ENCODE measurements at regions not wholly inside any gene's neighbourhood (a gene's known extent, or its start where the extent isn't known, plus 50 kb on each side); places are given as distances from the start of the nearest gene placed in this dataset.

DNA sequence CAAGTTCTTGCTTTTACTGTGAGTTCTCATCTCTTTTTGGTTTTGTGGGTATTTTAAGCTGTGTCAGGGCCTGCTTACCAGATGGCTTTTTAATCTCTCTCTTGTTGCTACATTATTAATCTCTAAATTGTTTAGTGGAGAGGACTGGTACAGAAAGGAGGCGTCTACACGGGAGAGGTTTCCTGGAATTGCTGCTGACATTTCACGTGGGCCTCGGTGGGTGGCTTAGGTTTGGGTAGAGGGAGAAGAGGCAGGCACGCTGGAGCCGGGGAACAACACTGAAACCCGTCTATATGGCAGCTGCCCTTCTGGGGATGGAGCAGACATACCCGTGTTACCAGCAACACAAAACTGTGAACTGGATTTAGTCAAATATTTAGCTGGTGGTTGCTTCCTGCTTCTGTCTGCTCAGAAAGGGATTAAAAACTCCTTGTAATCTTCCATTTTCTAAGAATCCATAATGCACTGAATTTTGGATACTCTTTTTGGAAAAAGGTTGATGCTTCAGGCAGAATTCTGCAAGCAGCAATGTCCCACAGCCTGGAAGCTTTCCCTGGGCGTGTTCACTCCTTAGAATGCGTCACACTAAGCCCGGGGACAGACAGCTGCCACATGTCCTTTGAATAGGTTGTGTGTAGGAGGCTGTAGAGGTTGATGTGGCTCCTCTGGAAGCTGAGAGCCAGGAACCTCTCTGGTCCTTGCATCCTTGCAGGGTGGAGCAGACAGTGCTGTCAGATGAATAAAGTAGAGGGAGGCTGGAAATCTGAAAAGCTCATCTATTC, 199.8 kb upstream of the GATB start:
- H3K27ac ChIP-seq (ENCODE audit: extremely low read depth, low read depth, low read length), result no peak overlapping the region
- ChIA-PET POLR2A (no interaction called here), CTCF (interaction anchor here (0.7 kb wide), 1 partner anchor 194 kb away, joined by 3 read pairs; no protein-coding TSS in a partner anchor)
- H3K9me3 ChIP-seq (ENCODE audit: control insufficient read depth, insufficient read depth, low read depth, low read length), result no peaks in the 10 kb centered on the region
- no peak overlapping the region for H3K4me3 ChIP-seq (ENCODE audit: low read depth, low read length)
- H3K4me1 ChIP-seq (ENCODE audit: control insufficient read depth, insufficient read depth, low read length), result no peaks in the 10 kb centered on the region
- H3K36me3 ChIP-seq (ENCODE audit: control insufficient read depth in 2 of 2, insufficient read depth in 1 of 2, low read length in 2 of 2), result no peaks in the 10 kb centered on the region
- TF ChIP-seq ZNF10 (tag by site-specific recombination; IDR thresholded peaks at IDR 0.05) (no peak), ZNF629 (tag by site-specific recombination; IDR thresholded peaks at IDR 0.05) (no peak)
- TF ChIP-seq, protein P1, sequence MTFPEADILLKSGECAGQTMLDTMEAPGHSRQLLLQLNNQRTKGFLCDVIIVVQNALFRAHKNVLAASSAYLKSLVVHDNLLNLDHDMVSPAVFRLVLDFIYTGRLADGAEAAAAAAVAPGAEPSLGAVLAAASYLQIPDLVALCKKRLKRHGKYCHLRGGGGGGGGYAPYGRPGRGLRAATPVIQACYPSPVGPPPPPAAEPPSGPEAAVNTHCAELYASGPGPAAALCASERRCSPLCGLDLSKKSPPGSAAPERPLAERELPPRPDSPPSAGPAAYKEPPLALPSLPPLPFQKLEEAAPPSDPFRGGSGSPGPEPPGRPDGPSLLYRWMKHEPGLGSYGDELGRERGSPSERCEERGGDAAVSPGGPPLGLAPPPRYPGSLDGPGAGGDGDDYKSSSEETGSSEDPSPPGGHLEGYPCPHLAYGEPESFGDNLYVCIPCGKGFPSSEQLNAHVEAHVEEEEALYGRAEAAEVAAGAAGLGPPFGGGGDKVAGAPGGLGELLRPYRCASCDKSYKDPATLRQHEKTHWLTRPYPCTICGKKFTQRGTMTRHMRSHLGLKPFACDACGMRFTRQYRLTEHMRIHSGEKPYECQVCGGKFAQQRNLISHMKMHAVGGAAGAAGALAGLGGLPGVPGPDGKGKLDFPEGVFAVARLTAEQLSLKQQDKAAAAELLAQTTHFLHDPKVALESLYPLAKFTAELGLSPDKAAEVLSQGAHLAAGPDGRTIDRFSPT (tag by site-specific recombination; IDR thresholded peaks at IDR 0.05), result no peak

DNA sequence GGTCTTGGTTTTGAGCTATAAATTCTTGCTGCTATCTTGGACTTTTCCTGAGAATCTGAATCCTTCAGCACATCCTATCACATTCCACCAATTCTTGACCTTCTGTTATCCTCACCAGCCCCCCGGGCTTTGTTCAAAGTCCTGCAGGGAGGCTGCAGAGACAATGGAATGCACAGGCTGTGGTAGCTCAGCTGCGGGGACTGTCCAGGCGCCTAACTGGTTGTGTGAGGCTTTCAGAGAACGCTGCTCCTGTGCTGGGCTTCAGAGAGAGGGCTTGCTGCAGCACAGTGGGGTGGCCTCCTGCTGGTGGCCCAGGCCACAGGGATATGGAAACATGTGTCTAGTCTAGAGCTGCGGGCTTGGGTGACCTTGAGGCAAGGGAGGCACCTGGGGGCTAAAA, 196.3 kb upstream of the GATB start:
- no peaks in the 10 kb centered on the region for H3K9me3 ChIP-seq (ENCODE audit: control insufficient read depth, insufficient read depth, low read depth, low read length)
- no peaks in the 10 kb centered on the region for H3K4me1 ChIP-seq (ENCODE audit: control insufficient read depth, insufficient read depth, low read length)
- no peaks in the 10 kb centered on the region for H3K36me3 ChIP-seq (ENCODE audit: control insufficient read depth in 2 of 2, insufficient read depth in 1 of 2, low read length in 2 of 2)
- no peak overlapping the region for H3K27ac ChIP-seq (ENCODE audit: extremely low read depth, low read depth, low read length)
- TF ChIP-seq ZNF791 (tag by site-specific recombination; IDR thresholded peaks at IDR 0.05) (no peak), ZNF544 (tag by site-specific recombination; IDR thresholded peaks at IDR 0.05) (no peak), ZBTB20 (tag by site-specific recombination; IDR thresholded peaks at IDR 0.05) (no peak), ZNF114 (tag by site-specific recombination; IDR thresholded peaks at IDR 0.05) (no peak), ZNF155 (tag by site-specific recombination; IDR thresholded peaks at IDR 0.05) (no peak), ZNF202 (tag by site-specific recombination; IDR thresholded peaks at IDR 0.05; ENCODE audit: borderline replicate concordance) (no peak), KLF9 (tag by site-specific recombination; IDR thresholded peaks at IDR 0.05; ENCODE audit: low read depth) (no peak), YY1 (tag by site-specific recombination; IDR thresholded peaks at IDR 0.05) (no peak), ZNF37A (tag by site-specific recombination; IDR thresholded peaks at IDR 0.05) (no peak), ZNF19 (tag by site-specific recombination; IDR thresholded peaks at IDR 0.05; ENCODE audit: low read depth) (no peak), ZFP37 (tag by site-specific recombination; IDR thresholded peaks at IDR 0.05) (no peak)
- TF ChIP-seq, protein P2, sequence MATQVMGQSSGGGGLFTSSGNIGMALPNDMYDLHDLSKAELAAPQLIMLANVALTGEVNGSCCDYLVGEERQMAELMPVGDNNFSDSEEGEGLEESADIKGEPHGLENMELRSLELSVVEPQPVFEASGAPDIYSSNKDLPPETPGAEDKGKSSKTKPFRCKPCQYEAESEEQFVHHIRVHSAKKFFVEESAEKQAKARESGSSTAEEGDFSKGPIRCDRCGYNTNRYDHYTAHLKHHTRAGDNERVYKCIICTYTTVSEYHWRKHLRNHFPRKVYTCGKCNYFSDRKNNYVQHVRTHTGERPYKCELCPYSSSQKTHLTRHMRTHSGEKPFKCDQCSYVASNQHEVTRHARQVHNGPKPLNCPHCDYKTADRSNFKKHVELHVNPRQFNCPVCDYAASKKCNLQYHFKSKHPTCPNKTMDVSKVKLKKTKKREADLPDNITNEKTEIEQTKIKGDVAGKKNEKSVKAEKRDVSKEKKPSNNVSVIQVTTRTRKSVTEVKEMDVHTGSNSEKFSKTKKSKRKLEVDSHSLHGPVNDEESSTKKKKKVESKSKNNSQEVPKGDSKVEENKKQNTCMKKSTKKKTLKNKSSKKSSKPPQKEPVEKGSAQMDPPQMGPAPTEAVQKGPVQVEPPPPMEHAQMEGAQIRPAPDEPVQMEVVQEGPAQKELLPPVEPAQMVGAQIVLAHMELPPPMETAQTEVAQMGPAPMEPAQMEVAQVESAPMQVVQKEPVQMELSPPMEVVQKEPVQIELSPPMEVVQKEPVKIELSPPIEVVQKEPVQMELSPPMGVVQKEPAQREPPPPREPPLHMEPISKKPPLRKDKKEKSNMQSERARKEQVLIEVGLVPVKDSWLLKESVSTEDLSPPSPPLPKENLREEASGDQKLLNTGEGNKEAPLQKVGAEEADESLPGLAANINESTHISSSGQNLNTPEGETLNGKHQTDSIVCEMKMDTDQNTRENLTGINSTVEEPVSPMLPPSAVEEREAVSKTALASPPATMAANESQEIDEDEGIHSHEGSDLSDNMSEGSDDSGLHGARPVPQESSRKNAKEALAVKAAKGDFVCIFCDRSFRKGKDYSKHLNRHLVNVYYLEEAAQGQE (tag by site-specific recombination; IDR thresholded peaks at IDR 0.05), result no peak
- TF ChIP-seq, protein P3, sequence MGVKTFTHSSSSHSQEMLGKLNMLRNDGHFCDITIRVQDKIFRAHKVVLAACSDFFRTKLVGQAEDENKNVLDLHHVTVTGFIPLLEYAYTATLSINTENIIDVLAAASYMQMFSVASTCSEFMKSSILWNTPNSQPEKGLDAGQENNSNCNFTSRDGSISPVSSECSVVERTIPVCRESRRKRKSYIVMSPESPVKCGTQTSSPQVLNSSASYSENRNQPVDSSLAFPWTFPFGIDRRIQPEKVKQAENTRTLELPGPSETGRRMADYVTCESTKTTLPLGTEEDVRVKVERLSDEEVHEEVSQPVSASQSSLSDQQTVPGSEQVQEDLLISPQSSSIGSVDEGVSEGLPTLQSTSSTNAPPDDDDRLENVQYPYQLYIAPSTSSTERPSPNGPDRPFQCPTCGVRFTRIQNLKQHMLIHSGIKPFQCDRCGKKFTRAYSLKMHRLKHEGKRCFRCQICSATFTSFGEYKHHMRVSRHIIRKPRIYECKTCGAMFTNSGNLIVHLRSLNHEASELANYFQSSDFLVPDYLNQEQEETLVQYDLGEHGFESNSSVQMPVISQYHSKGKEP (tag by site-specific recombination; IDR thresholded peaks at IDR 0.05), result no peak
- TF ChIP-seq, protein P4, sequence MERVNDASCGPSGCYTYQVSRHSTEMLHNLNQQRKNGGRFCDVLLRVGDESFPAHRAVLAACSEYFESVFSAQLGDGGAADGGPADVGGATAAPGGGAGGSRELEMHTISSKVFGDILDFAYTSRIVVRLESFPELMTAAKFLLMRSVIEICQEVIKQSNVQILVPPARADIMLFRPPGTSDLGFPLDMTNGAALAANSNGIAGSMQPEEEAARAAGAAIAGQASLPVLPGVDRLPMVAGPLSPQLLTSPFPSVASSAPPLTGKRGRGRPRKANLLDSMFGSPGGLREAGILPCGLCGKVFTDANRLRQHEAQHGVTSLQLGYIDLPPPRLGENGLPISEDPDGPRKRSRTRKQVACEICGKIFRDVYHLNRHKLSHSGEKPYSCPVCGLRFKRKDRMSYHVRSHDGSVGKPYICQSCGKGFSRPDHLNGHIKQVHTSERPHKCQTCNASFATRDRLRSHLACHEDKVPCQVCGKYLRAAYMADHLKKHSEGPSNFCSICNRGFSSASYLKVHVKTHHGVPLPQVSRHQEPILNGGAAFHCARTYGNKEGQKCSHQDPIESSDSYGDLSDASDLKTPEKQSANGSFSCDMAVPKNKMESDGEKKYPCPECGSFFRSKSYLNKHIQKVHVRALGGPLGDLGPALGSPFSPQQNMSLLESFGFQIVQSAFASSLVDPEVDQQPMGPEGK (tag by site-specific recombination; IDR thresholded peaks at IDR 0.05), result no peak
- TF ChIP-seq, protein P5, sequence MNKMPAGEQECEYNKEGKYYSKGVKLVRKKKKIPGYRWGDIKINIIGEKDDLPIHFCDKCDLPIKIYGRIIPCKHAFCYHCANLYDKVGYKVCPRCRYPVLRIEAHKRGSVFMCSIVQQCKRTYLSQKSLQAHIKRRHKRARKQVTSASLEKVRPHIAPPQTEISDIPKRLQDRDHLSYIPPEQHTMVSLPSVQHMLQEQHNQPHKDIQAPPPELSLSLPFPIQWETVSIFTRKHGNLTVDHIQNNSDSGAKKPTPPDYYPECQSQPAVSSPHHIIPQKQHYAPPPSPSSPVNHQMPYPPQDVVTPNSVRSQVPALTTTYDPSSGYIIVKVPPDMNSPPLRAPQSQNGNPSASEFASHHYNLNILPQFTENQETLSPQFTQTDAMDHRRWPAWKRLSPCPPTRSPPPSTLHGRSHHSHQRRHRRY (tag by site-specific recombination; IDR thresholded peaks at IDR 0.05), result no peak
- ChIA-PET CTCF (no interaction called here), POLR2A (no interaction called here)
- H3K4me3 ChIP-seq (ENCODE audit: low read depth, low read length), result no peak overlapping the region
